HCT116 (cell line): ENCODE measurements at regions not wholly inside any gene's neighbourhood (a gene's known extent, or its start where the extent isn't known, plus 50 kb on each side); places are given as distances from the start of the nearest gene placed in this dataset.

Source experiments
- ATAC-seq: fragments of 200-7000 bp; cut with Tn5 transposase; 2 replicates; pipeline ENCODE4 v1.9.1; 2020; ENCODE audit warnings: mild to moderate bottlenecking, moderate library complexity
- BruUV-seq: library from RNA; stranded (reverse); fragments of 400-500 nt; replicated peaks from 2 replicates; lab custom pipeline; 2021; lab: Mats Ljungman, UMichigan
- CTCF ChIA-PET: fragments of 300-600 bp; sonication (Branson Sonifier 250); formaldehyde crosslinking; loops from one replicate; lab custom pipeline; 2021; ENCODE audit warnings: antibody characterized with exemption; lab: Charles Lee
- POLR2A ChIA-PET: fragments of 300-600, 350-600 bp; sonication (Branson Sonifier 250); formaldehyde crosslinking; loops from one replicate; lab custom pipeline; 2021; ENCODE audit warnings: antibody characterized with exemption; lab: Charles Lee
- RAD21 ChIA-PET, 2 experiments: fragments of 300-600 bp; sonication (Branson Sonifier 250); formaldehyde crosslinking; loops; one replicate each; lab custom pipeline; 2023; ENCODE audit warnings: low total read pairs in 2 of 2; ENCODE audit not compliant: uncharacterized antibody in 2 of 2, unreplicated experiment in 2 of 2, low non-redundant PET in 1 of 2; lab: Charles Lee
- DNase-seq: peaks from one replicate; pipeline ENCODE4 v3.0.0-alpha.2; 2010; ENCODE audit warnings: low read depth, low spot score
- H2AFZ ChIP-seq: fragments of 200-600 bp; shearing (Covaris generic), sonication (generic); 2 replicates; pipeline ENCODE4 v1.6.1; 2017; ENCODE audit warnings: low read depth, mixed run types, mixed read lengths, antibody characterized with exemption, low read length; ENCODE audit not compliant: poor library complexity, severe bottlenecking
- H3K27ac ChIP-seq: 2 replicates; pipeline ENCODE4 v1.5.1; 2012; ENCODE audit warnings: low read depth, low read length
- H3K27me3 ChIP-seq: fragments of 200-600 bp; sonication (generic); 2 replicates; pipeline ENCODE4 v1.6.1; 2016; ENCODE audit warnings: mixed run types, low read length, mixed read lengths; ENCODE audit not compliant: insufficient read depth
- H3K36me3 ChIP-seq, 2 experiments: fragments of 200-500 bp in 1 of 2; fragments of 200-600 bp in 1 of 2; sonication (Bioruptor generic) in 1 of 2; sonication (generic) in 1 of 2; 2 replicates each; pipeline versions ENCODE4 v1.5.1 to v1.6.1; 2014 to 2016; ENCODE audit warnings: low read length in 2 of 2, inconsistent platforms in 1 of 2, mixed read lengths in 1 of 2, mixed run types in 1 of 2; ENCODE audit not compliant: insufficient read depth in 2 of 2, control insufficient read depth in 1 of 2
- H3K4me1 ChIP-seq, 2 experiments: fragments of 200-600 bp in 1 of 2; sonication (generic) in 1 of 2; 2 replicates each; pipeline versions ENCODE4 v1.5.1 to v1.6.1; 2012 to 2017; ENCODE audit warnings: low read length in 2 of 2, inconsistent platforms in 1 of 2, mild to moderate bottlenecking in 1 of 2, mixed read lengths in 1 of 2, mixed run types in 1 of 2, moderate library complexity in 1 of 2; ENCODE audit not compliant: insufficient read depth in 2 of 2, control insufficient read depth in 1 of 2
- H3K4me2 ChIP-seq: fragments of 200-600 bp; sonication (generic); 2 replicates; pipeline ENCODE4 v1.6.1; 2017; ENCODE audit warnings: mixed run types, low read length, mixed read lengths
- H3K4me3 ChIP-seq, 2 experiments: fragments of 200-600 bp in 1 of 2; sonication (generic) in 1 of 2; replicated peaks in 1 of 2; 2 replicates each; pipeline ENCODE4 v1.5.1; 2011 to 2016; ENCODE audit warnings: low read length in 2 of 2, control low read depth in 1 of 2, low read depth in 1 of 2, mild to moderate bottlenecking in 1 of 2, mixed read lengths in 1 of 2, mixed run types in 1 of 2
- H3K79me2 ChIP-seq: fragments of 200-600 bp; sonication (generic); 2 replicates; pipeline ENCODE4 v1.6.1; 2017; ENCODE audit warnings: mild to moderate bottlenecking, mixed run types, low read length, moderate library complexity, mixed read lengths; ENCODE audit not compliant: insufficient read depth
- H3K9ac ChIP-seq: fragments of 200-600 bp; sonication (generic); 2 replicates; pipeline ENCODE4 v1.6.1; 2016; ENCODE audit warnings: low read length, mixed read lengths
- H3K9me2 ChIP-seq: fragments of 200-600 bp; sonication (generic), shearing (Covaris generic); 2 replicates; pipeline ENCODE4 v1.6.1; 2017; ENCODE audit warnings: mixed run types, mild to moderate bottlenecking, moderate library complexity; ENCODE audit not compliant: insufficient read depth
- H3K9me3 ChIP-seq, 2 experiments: fragments of 200-500 bp in 1 of 2; fragments of 200-600 bp in 1 of 2; sonication (Bioruptor generic) in 1 of 2; sonication (generic) in 1 of 2; 2 replicates each; pipeline ENCODE4 v1.6.1; 2014 to 2017; ENCODE audit warnings: low read length in 2 of 2, mixed read lengths in 2 of 2, inconsistent platforms in 1 of 2, low read depth in 1 of 2, mild to moderate bottlenecking in 1 of 2, mixed run types in 1 of 2, moderate library complexity in 1 of 2; ENCODE audit not compliant: control insufficient read depth in 1 of 2, insufficient read depth in 1 of 2
- H4K20me1 ChIP-seq: fragments of 200-600 bp; sonication (generic), shearing (Covaris generic); 2 replicates; pipeline ENCODE4 v1.6.1; 2017; ENCODE audit warnings: mixed run types, mild to moderate bottlenecking, moderate library complexity; ENCODE audit not compliant: insufficient read depth
- CBX3 ChIP-seq: IDR thresholded peaks from 2 replicates; pipeline ENCODE4 v1.6.1; 2012; ENCODE audit warnings: low read depth
- EGR1 ChIP-seq: IDR thresholded peaks from 2 replicates; pipeline ENCODE4 v1.6.1; 2012; ENCODE audit warnings: low read depth
- JUND ChIP-seq: IDR thresholded peaks from 2 replicates; pipeline ENCODE4 v1.6.1; 2012
- SP1 ChIP-seq: IDR thresholded peaks from 2 replicates; pipeline ENCODE4 v1.6.1; 2012; ENCODE audit warnings: low read depth
- YY1 ChIP-seq: IDR thresholded peaks from 2 replicates; pipeline ENCODE4 v1.6.1; 2011; ENCODE audit warnings: low read length, low read depth, moderate library complexity, mild to moderate bottlenecking; ENCODE audit not compliant: insufficient replicate concordance; ENCODE audit errors: extremely low read depth
- ZFX ChIP-seq: fragments of 450-650 bp; IDR thresholded peaks from 2 replicates; pipeline ENCODE4 v1.6.1; 2017
- intact Hi-C: fragments of 100-400 bp; cut with micrococcal nuclease; formaldehyde crosslinking; loops from 2 replicates; pipeline ENCODE4 v1.10.0; 2022
- TF ChIP-seq, protein P1 (sequence below), 3 experiments: fragments of 200-600 bp in 1 of 3; sonication (generic) in 1 of 3; IDR thresholded peaks in 2 of 3; conservative IDR thresholded peaks in 1 of 3; 2 replicates each; pipeline ENCODE4 v1.5.1; 2012 to 2017; ENCODE audit warnings: low read depth in 2 of 3, low read length in 2 of 3, antibody characterized with exemption in 1 of 3, borderline replicate concordance in 1 of 3, control low read depth in 1 of 3, mild to moderate bottlenecking in 1 of 3, mixed read lengths in 1 of 3, mixed run types in 1 of 3, moderate library complexity in 1 of 3; ENCODE audit not compliant: insufficient read depth in 1 of 3
- TF ChIP-seq, protein P2 (sequence below): IDR thresholded peaks from 2 replicates; pipeline ENCODE4 v1.6.1; 2012
- TF ChIP-seq, protein P3 (sequence below): IDR thresholded peaks from 2 replicates; pipeline ENCODE4 v1.6.1; 2011; ENCODE audit warnings: mild to moderate bottlenecking, low read length, moderate library complexity; ENCODE audit not compliant: insufficient replicate concordance; ENCODE audit errors: extremely low read depth

DNA sequence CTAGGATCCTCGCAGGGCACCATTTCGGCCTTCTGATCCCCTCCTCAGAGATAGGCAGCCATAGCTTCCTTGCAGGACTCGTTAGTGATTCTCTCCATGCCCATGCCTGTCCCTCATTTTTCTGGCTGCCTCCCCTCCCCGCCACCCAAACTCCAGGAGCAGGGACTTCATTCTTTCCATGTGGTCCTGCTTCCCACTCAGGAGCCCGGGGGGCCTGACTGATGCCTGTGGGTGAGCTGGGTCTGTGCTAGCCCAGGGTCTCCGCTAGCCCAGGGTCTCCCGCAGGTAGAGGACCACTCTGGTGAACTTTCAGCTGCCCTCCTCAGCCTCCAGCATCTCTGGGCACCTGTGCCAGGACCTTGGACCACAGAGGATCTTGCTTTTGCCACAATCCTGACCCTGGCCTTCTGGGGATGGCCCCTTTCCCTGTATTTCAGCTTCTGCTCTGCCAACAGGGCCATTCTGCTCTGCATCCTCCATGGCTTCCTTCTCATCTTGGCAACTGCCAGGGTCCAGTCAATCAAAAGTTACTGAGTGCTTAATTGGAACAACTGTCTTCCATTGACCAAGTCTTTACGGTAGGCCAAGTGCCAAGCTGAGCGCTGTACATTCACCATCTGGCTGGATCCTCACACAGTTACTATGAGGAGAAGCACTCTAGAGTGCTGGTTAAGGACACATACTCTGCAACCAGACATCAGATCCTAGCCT is 152.2 kb downstream of the EFNB1 start:
- RAD21 ChIA-PET: no interaction called here
- Histone ChIP-seq H3K4me1 (no peaks in the 10 kb centered on the region), H2AFZ (no peak overlapping the region), H3K27me3 (no peaks in the 10 kb centered on the region), H4K20me1 (no peaks in the 10 kb centered on the region), H3K9me2 (no peaks in the 10 kb centered on the region)
- TF ChIP-seq EGR1: no peak
- TF ChIP-seq SP1: no peak
- no peak for TF ChIP-seq JUND
- TF ChIP-seq CBX3: no peak
- TF ChIP-seq, protein P1, sequence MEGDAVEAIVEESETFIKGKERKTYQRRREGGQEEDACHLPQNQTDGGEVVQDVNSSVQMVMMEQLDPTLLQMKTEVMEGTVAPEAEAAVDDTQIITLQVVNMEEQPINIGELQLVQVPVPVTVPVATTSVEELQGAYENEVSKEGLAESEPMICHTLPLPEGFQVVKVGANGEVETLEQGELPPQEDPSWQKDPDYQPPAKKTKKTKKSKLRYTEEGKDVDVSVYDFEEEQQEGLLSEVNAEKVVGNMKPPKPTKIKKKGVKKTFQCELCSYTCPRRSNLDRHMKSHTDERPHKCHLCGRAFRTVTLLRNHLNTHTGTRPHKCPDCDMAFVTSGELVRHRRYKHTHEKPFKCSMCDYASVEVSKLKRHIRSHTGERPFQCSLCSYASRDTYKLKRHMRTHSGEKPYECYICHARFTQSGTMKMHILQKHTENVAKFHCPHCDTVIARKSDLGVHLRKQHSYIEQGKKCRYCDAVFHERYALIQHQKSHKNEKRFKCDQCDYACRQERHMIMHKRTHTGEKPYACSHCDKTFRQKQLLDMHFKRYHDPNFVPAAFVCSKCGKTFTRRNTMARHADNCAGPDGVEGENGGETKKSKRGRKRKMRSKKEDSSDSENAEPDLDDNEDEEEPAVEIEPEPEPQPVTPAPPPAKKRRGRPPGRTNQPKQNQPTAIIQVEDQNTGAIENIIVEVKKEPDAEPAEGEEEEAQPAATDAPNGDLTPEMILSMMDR (IDR thresholded peaks at IDR 0.05 in 2 of 3, conservative IDR thresholded peaks at IDR 0.05 in 1 of 3; ENCODE audit: borderline replicate concordance in 1 of 3, insufficient read depth in 1 of 3, low read depth in 2 of 3, low read length in 2 of 3): no peak
- TF ChIP-seq, all 23 proteins: peak for 0
- Histone ChIP-seq H3K36me3 (no peaks in the 10 kb centered on the region), H3K4me3 (no peak overlapping the region), H3K79me2 (no peaks in the 10 kb centered on the region), H3K27ac (no peak overlapping the region), H3K9me3 (no peaks in the 10 kb centered on the region), H3K4me2 (no peak overlapping the region), H3K9ac (no peak overlapping the region)
- DNase-seq: no peak
- intact Hi-C loops: no loop called here
- CTCF ChIA-PET: no interaction called here
- POLR2A ChIA-PET: no interaction called here
- no TSS peak for BruUV-seq
- ATAC-seq: no peak

DNA sequence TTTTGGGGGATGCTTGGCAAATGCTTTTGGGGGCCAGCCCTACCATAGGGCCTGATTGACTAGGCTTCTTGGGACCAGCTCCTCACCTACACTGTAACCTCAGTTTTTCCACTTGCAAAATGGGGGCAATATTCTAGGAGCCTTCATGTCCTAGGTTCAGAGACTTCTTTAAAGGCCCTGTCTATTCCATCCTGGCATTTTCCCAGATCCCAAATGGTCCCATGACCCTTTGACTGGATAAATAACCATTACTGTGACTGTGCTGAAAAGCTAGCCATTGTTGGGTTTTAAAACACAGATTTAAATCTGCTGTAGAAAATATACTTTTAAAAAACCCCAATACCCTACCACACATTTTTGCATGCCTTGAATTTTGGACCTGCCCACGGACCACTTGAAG is 149.8 kb downstream of the EFNB1 start:
- POLR2A ChIA-PET: no interaction called here
- intact Hi-C loops: no loop called here

More for the DNA sequence above, 149.8 kb downstream of the EFNB1 start:
- no TSS peak for BruUV-seq
- no peak for TF ChIP-seq ZFX
- no peak for TF ChIP-seq YY1
- TF ChIP-seq, protein P2, sequence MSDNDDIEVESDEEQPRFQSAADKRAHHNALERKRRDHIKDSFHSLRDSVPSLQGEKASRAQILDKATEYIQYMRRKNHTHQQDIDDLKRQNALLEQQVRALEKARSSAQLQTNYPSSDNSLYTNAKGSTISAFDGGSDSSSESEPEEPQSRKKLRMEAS: no peak
- TF ChIP-seq, protein P1 (IDR thresholded peaks at IDR 0.05 in 2 of 3, conservative IDR thresholded peaks at IDR 0.05 in 1 of 3; ENCODE audit: borderline replicate concordance in 1 of 3, insufficient read depth in 1 of 3, low read depth in 2 of 3, low read length in 2 of 3): no peak
- TF ChIP-seq, protein P3, sequence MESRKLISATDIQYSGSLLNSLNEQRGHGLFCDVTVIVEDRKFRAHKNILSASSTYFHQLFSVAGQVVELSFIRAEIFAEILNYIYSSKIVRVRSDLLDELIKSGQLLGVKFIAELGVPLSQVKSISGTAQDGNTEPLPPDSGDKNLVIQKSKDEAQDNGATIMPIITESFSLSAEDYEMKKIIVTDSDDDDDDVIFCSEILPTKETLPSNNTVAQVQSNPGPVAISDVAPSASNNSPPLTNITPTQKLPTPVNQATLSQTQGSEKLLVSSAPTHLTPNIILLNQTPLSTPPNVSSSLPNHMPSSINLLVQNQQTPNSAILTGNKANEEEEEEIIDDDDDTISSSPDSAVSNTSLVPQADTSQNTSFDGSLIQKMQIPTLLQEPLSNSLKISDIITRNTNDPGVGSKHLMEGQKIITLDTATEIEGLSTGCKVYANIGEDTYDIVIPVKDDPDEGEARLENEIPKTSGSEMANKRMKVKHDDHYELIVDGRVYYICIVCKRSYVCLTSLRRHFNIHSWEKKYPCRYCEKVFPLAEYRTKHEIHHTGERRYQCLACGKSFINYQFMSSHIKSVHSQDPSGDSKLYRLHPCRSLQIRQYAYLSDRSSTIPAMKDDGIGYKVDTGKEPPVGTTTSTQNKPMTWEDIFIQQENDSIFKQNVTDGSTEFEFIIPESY: no peak
- RAD21 ChIA-PET: no interaction called here
- no peaks in the 10 kb centered on the region for H3K9me2 ChIP-seq
- no peaks in the 10 kb centered on the region for H3K79me2 ChIP-seq
- no peaks in the 10 kb centered on the region for H3K9me3 ChIP-seq
- H2AFZ ChIP-seq: no peak overlapping the region
- H3K36me3 ChIP-seq: no peaks in the 10 kb centered on the region
- ATAC-seq (no peak), DNase-seq (no peak)
- H3K27ac ChIP-seq: no peak overlapping the region
- no peaks in the 10 kb centered on the region for H3K4me1 ChIP-seq
- H3K9ac ChIP-seq: no peak overlapping the region
- CTCF ChIA-PET: no interaction called here
- H3K4me3 ChIP-seq: no peak overlapping the region
- no peaks in the 10 kb centered on the region for H4K20me1 ChIP-seq
- H3K27me3 ChIP-seq: no peaks in the 10 kb centered on the region
- no peak overlapping the region for H3K4me2 ChIP-seq
